GM18858 (cell line): ENCODE measurements at regions not wholly inside any gene's neighbourhood (a gene's known extent, or its start where the extent isn't known, plus 50 kb on each side); places are given as distances from the start of the nearest gene placed in this dataset.
"Not testable (repeated sequence)": the region's sequence is repeated elsewhere in the genome, so short reads cannot be mapped to it uniquely, and the experiment has no call there.

ENCODE experiments used
- ATAC-seq: cut with Tn5 transposase; IDR thresholded peaks from one replicate; pipeline ENCODE4 v1.9.1; 2021; ENCODE audit not compliant: unreplicated experiment

DNA sequence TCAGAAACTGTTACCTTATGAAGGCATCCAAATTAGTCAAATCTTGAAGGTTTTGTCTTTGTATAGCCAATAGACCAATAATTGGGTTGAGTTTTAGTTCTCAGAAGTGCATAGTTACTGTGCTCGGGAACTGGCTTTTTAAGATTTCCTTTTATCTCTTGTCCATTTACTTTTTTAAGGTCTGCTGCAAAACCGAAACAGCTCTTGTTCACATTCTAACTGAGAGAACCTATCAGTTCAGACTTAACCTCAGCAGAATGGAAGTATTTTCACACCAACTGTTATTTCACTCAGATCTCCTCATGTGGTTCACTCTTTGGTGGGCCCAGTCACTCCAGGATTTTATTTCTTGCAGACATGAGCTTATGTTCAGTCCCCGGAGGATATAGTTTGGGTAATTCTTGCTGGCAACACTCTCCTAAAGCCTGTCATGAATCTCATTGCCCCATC lies 55.5 kb downstream of the TPBG start:
- ATAC-seq = peak; percentile 76

DNA sequence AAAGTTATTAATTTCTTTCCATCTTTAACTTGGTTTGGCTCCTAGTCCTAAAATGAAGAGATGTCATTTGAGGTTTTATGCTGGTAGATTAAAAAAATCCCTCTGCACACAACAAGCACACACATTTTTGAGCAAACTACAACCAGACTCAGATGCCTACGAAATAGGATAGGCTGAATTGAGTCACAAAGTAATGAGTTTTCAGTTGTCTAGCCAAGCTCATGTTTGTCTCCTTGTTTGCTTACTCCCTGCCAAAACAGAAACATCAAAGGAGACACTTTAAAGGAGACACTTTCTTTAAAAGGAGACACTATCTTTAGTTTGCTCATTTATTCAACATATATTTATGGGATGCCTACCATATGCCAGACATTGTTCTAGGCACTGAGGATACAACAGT lies 56.2 kb downstream of the TPBG start:
- no peak for ATAC-seq

DNA sequence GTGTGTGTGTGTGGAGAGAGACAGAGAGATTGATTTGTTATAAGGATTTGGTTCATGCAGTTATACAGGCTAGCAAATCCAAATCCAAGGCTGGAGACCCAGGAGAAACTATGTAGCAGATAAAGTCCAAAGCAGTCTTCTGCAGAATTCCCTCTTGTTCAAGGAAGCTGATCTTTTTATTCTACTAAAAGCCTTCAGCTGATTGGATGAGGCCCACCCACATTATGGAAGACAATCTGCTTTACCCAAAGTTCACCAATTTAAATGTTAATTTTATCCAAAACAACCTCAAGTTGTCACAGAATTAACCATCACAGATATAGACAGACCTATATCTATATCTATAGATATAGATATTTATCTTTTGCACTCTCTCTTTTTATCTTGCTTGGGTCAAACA lies 67.0 kb downstream of the TPBG start:
- ATAC-seq = no peak

DNA sequence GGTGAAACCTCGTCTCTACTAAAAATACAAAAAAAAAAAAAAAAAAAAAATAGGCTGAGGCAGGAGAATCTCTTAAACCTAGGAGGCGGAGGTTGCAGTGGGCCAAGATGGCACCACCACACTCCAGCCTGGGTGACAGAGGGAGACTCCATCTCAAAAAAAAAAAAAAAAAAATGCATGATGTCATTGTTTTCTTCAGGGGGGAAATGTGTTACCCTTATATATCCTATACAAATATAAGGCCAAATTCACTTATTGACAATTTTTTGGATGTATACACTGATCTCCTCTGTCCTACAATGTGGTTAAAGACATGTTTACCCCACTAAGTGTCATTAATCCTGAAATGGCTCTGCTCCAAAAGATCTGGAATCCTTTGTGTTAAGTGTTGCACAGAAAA lies 73.1 kb downstream of the TPBG start:
- no peak for ATAC-seq

DNA sequence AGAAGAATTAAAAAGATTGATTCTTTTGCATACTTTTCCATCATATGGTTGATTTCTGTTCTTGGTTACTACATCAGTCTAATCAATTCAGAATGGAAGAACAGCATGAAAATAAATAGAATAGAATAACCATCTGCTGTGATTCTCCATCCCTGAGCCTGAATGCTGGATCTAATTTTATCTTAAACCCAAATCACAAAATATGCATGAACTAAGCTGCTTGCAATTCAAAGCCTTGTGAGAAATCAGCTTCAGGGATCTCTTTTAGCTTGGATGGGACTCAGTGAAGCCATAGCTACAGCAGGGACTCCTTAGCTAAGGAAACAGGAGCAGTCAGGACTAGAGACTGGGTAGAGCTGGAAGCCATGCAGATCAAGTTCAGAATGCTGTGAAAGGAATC lies 74.1 kb downstream of the TPBG start:
- no peak for ATAC-seq

DNA sequence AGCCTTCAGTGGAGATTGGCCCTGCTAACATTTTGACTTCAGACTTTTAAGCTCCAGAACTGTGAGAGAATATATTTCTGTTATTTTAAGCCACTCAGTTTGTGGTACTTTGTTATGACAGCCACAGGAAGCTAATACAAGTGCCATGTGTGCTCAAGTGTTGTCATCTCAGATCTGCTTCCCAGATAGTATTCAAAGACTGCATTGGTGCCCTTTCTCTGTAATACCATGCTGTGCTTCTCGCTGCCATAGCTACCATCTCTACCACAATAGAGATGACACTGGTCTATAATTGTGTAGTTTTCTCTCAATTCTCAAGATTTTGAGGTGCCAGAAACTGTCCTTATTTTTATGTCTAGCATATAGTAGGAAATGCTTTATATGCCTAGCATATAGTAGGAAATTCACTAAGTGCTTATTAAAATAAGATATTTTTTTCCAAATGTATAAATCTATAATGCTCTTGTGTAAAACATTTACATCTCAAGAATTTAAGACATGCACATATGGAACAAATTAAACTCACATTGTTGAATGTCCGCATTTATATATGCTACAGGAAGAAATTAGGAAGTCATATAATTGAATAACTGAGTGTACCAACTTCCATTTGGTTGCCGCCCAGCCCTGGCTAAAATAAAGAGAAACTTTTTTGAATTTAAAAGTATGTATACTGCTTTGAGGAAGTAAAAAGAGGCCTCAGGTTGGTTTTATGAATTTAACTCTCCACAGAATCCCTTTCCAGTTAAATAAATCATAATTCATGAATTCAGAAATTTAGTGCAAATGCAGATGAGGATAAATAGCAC lies 77.6 kb downstream of the TPBG start:
- ATAC-seq = no peak

DNA sequence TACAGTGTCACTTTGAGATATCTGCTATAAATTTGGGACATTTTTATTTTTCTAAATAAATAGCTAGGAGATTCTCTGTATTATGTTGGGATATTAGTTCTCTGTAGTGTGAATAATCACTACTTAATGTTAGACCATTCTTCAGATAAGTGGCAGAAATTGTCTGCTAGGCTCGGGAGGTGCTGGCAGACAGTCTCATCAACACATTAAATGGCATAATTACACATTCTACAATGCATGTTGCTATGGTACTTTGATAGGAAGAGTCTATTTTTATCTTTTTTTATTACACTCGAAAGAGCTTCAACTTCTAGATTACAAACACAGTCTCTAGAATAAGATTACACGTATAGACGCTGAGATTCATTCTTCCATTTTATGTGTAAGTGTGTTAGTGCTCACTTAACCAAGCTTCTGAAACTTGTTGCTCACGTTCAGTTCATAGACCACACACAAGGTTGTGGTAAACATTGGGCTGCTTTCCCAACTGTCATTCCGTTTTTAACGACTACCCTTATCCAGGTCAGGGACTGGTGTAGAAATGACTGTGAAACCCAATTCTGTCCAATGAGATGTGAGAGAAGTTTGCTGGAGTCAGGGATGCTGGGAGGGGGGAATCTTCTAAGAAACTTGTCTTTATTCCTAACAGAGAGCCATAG lies 78.6 kb downstream of the TPBG start:
- ATAC-seq = no peak

DNA sequence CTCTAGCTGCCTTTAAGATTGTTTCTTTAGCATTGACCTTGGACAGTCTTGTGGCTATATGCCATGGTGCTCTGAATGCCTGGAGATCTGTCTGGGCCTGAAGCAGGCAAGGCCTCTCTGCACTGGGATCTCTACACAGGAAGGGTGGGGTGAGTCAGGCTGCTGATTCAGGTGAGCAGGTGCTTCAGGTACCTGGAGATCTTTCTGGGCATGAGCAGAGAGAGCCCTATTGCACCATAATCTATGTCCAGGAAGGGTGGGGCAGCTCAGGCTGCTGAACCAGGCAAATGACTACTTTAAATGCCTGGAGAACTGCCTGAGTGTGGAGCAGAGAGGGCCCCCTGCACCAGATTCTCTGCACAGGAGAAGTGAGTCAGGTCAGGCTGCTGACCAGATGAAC lies 94.5 kb downstream of the TPBG start:
- ATAC-seq = no peak

DNA sequence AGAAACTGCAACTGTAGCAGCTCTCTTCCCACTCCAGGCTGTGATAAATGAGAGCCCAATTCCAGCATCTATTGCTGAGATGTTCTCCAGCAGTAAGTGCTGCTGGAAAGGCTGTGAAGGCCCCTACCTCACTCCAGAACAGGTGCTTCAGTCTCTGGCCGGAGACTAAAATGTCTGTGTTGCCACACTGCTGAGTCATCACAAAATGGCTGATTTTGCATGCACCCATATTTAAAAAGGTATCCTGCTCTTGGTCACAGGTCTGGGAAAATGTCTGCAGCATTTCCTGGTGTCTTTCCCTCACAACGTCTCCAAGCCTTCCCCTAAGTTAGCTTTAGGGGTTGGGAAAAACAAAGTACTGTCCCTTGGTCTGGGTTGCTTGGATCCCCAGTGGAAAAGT lies 95.1 kb downstream of the TPBG start:
- ATAC-seq = no peak

DNA sequence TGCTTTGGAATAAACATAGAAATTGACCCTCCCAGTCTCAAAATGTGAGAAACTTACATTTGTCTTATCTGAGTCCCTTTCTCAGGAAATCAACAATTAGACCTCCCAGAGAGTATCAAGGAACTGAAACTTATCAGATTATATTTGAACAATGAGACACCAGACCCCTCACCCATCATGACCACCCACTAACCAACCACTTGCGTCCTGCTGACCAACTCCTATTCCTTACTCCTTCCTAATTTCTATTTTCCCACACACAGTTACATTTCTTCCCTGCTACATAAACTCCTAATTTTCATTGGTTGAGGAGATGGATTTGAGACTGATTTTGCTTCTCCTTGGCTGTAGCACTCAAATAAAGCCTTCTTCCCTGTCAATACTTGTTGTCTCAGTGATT lies 97.9 kb downstream of the TPBG start:
- no peak for ATAC-seq

DNA sequence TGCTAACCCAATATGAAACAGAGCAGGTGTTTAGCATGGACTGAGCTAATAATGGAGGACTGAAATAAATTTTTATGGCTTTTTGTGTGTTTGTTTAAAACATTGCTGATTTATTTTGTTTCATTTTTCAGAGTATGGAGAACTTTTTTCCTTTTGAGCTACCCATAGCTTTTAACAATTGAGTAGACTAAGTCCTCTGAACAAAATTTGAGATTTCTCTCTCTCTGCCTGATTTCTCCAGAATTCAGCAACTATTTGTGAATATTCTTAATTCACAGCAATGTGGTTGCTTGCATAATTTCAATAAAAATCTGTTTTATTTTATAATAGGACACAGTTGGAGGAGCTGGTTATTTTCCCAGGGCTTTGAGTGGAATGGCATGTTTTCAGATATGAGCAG lies 103.7 kb downstream of the TPBG start:
- ATAC-seq = no peak

DNA sequence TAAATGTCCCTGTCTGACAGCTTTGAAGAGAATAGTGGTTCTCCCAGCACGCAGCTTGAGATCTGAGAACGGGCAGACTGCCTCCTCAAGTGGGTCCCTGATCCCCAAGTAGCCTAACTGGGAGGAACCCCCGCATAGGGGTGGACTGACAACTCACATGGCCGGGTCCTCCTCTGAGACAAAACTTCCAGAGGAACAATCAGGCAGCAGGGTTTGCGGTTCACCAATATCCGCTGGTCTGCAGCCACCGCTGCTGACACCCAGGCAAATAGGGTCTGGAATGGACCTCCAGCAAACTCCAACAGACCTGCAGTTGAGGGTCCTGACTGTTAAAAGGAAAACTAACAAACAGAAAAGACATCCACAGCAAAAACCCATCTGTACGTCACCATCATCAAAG lies 106.5 kb downstream of the TPBG start:
- not testable (repeated sequence) for ATAC-seq

DNA sequence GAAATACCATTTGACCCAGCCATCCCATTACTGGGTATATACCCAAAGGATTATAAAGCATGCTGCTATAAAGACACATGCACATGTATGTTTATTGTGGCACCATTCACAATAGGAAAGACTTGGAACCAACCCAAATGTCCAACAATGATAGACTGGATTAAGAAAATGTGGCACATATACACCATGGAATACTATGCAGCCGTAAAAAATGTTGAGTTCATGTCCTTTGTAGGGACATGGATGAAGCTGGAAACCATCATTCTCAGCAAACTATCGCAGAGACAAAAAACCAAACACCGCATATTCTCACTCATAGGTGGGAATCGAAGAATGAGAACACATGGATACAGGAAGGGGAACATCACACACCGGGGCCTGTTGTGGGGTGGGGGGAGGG lies 111.5 kb downstream of the TPBG start:
- ATAC-seq = not testable (repeated sequence)

DNA sequence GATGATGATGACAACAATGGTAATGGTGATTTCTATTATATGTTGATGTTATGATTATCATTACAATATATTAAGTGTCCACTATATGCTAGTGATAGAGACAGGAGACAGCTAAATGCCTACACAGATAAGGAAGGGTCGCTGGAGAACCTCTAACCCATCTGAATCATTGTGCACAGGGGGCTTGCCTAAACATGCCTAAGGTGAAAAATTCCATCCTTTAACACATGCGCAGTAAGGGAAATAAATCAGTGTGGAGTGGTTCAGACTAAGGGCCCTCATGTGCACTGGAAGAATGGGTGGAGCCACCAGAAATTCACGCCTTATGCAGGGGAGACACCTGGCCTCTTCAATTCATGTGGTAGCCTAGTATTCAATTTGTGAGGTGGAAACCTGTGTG lies 120.4 kb downstream of the TPBG start:
- no peak for ATAC-seq

DNA sequence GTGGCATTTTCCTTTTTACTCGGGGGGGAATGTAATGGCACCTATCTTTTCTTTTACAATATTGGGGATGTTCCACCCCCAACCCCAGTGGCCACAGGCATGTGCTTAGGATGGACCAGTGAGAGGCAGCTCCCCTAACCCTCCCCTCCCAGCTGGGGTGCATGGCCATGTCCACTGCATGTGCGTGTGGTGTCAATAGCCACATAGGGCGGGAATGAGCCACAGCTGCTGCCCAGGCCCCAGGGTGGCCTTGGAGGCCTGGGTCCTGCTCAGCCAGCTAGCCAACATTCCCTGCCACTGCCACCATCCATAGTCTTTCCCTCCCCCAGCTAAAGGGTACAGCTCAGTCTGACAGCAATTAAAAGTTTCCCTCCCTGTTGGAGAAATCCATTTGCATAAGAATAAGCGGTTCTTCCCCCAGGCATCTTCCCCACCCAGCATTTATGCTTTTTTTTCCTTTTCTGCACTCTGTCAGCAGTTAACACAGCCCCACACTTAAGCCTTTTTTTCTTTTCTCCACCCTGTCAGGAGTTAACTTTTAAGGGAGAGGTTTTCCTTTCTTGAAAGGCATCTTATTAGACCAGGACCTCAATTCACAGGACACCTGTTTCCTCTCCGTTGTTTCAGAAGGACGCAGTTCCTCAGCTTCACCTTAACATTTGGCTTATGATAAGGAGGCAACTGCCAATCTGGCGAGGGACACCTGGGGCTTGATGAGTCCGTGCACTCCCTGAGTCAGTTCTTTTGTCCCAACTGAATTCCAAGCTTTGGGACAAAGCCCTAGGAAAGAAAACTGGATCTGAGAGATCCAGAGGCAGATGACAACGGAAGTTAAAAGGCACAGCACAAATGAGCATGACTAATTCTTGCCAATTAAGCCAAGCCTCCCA lies 121.4 kb downstream of the TPBG start:
- ATAC-seq = no peak

DNA sequence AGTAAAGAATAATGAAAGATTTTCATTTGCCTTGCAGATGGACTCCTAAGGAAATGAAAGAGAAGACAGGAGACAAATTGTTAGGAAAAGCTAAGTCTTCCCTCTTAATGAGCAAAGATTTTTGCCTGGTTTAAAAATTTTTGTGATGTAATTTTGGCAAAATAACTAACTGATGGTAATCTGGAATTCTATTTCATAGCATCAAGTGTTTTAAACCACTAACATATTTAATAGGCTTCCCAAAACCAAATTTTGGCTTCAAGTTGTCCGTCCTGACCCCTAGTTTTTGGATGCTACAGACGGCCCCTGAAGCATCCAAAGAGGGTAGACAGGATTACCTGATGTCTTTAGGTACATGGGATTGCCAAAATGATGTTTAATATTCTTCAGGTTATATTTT lies 124.3 kb downstream of the TPBG start:
- ATAC-seq = no peak

DNA sequence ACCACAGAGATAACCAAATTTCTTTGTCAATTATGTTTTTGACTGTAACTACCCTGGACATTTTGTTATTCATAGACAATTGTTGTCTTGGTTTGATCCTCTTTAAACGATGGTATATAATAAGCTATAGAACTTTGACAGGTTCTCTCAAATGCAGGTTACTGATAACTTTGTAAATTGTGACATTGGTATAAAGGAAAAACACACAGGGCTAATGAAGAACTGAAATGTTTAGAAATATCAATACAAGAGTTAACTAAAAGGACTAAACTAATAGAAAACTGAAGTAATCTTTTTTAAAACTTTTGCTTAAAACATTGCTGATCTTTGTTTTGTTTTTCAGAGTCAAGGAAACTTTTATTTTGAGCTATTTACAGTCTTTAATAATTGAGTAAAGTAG lies 124.8 kb downstream of the TPBG start:
- no peak for ATAC-seq

DNA sequence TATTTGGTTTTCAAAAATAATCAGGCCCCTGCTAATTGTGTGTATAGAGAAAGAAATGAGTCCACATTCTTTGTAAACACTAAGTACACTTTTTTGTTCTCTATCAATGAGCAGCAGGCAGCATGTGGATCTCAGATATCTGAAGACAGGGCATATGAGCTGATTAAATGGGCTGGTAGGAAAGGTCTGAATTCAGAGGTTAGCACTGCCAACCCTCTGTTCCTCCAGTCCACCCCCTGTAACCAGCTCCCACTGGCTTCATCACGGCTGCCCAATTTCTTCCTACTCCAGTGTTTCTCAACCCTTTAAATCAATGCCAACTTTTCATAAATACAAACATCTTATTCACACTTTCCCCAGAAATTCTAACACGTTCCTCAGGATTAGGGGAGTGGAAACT lies 128.5 kb downstream of the TPBG start:
- no peak for ATAC-seq

DNA sequence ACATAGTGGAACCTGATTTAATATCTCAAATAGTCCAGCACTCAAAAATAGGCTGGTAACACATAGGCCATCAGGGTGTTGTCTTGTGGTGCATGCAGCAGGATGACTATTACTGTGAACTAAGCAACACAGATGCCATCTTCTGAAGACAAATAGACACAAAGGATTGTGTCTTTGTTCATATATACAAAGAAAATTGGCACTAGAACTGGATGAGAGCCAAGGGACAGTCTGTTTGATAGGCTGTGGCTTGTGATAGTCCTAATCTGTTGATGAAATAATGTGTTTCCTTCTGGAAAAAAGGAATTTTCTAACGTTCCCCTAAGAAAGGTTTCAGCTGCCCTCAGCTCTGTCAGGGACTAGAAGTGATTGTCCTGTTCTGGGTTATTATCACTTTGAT lies 129.8 kb downstream of the TPBG start:
- ATAC-seq = no peak

DNA sequence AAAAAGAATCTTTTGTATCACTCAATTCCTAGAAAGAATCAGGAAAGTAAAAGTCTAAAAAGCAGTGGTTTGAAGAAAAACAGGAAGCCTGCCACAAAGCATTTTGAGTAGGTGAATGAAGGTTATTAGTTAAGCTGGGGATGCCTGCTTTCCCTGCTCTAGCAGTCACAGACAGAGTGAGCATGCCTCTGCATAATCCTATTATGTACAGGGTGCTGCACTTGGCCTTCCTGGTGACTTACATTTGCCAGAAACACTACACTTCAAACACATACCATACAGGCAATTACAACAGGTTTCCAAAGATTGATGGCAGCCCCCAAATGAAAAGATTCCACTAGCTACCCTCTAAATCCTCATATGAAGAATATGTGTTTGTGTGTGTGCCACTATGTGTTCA lies 130.8 kb downstream of the TPBG start:
- ATAC-seq = no peak

DNA sequence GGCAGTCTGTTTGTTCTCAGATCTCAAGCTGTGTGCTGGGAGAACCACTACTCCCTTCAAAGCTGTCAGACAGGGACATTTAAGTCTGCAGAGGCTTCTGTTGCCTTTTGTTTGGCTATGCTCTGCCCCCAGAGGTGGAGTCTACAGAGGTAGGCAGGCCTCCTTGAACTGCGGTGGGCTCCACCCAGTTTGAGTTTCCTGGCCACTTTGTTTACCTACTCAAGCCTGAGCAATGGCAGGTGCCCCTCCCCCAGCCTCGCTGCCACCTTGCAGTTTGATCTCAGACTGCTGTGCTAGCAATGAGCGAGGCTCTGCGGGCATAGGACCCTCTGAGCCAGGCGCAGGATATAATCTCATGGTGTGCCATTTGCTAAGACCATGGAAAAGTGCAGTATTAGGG lies 138.3 kb downstream of the TPBG start:
- not testable (repeated sequence) for ATAC-seq

DNA sequence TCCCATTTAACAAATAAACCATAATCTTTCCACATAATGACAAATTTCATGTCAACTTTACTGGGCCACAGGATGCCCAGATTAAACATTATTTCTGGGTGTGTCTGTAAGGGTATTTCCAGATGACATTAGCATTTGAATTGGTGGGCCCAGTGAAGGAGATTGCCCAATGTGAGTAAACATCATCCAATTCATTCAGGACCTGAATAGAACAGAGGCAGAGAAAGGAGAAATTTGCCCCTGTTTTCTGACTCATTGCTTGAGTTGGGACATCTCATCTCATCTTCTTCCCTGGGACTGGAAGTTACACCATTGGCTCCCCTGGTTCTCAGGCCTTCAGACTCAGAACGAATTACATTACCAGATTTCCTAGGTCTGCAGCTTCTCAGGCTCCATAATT lies 142.9 kb downstream of the TPBG start:
- no peak for ATAC-seq
